GM23338 (cell line): ENCODE measurements at regions not wholly inside any gene's neighbourhood (a gene's known extent, or its start where the extent isn't known, plus 50 kb on each side); places are given as distances from the start of the nearest gene placed in this dataset.

Experiments
- ATAC-seq: fragments of 200-7000 bp; cut with Tn5 transposase; 3 replicates; pipeline ENCODE4 v1.9.1; 2020
- DNase-seq: peaks from one replicate; pipeline ENCODE4 v3.0.0-alpha.2; 2015; ENCODE audit warnings: low spot score
- H2AFZ ChIP-seq: fragments of 200-600 bp; sonication (generic); 2 replicates; pipeline ENCODE4 v1.8.0; 2016; ENCODE audit warnings: antibody characterized with exemption, mild to moderate bottlenecking, moderate library complexity
- H3F3A ChIP-seq: fragments of 200-600 bp; sonication (generic); replicated peaks from 2 replicates; pipeline ENCODE4 v1.8.0; 2017; ENCODE audit warnings: antibody characterized with exemption, mixed run types, low read depth
- H3K27ac ChIP-seq: fragments of 200-600 bp; sonication (generic); 2 replicates; pipeline ENCODE4 v1.6.1; 2016; ENCODE audit warnings: low read depth
- H3K27me3 ChIP-seq: fragments of 200-600 bp; sonication (generic); 2 replicates; pipeline ENCODE4 v1.8.0; 2016; ENCODE audit warnings: mild to moderate bottlenecking, mixed run types, moderate library complexity; ENCODE audit not compliant: insufficient read depth
- H3K36me3 ChIP-seq: fragments of 200-600 bp; sonication (generic); 2 replicates; pipeline ENCODE4 v1.8.0; 2016; ENCODE audit warnings: mild to moderate bottlenecking; ENCODE audit not compliant: insufficient read depth
- H3K4me1 ChIP-seq: fragments of 200-600 bp; sonication (generic); 2 replicates; pipeline ENCODE4 v1.8.0; 2016; ENCODE audit warnings: mild to moderate bottlenecking, moderate library complexity; ENCODE audit not compliant: insufficient read depth
- H3K4me2 ChIP-seq: fragments of 200-600 bp; sonication (generic); 2 replicates; pipeline ENCODE4 v1.7.1; 2017; ENCODE audit warnings: mixed run types
- H3K4me3 ChIP-seq: fragments of 200-600 bp; sonication (generic); 2 replicates; pipeline ENCODE4 v1.6.1; 2016; ENCODE audit warnings: mixed run types
- H3K79me2 ChIP-seq: fragments of 200-600 bp; sonication (generic); replicated peaks from 2 replicates; pipeline ENCODE4 v1.8.0; 2017; ENCODE audit warnings: mild to moderate bottlenecking; ENCODE audit not compliant: insufficient read depth
- H3K9me2 ChIP-seq: fragments of 200-600 bp; sonication (generic); 2 replicates; pipeline ENCODE4 v1.8.0; 2017; ENCODE audit not compliant: insufficient read depth
- H4K20me1 ChIP-seq: fragments of 200-600 bp; sonication (generic); replicated peaks from 2 replicates; pipeline ENCODE4 v1.8.0; 2017; ENCODE audit warnings: mild to moderate bottlenecking; ENCODE audit not compliant: insufficient read depth
- H3K27ac Mint-ChIP-seq: 2 replicates; pipeline ENCODE4 v1.8.0; 2020; ENCODE audit warnings: inconsistent platforms, mild to moderate bottlenecking, moderate library complexity, mixed read lengths
- H3K27me3 Mint-ChIP-seq: 3 replicates; pipeline ENCODE4 v1.8.0; 2022; ENCODE audit warnings: low read depth, mild to moderate bottlenecking, moderate library complexity, mixed read lengths, inconsistent platforms; ENCODE audit not compliant: insufficient read depth, poor library complexity
- H3K36me3 Mint-ChIP-seq: 3 replicates; pipeline ENCODE4 v1.8.0; 2021; ENCODE audit warnings: low read depth, mild to moderate bottlenecking, inconsistent platforms, moderate library complexity, mixed read lengths
- H3K4me1 Mint-ChIP-seq: 3 replicates; pipeline ENCODE4 v1.8.0; 2020; ENCODE audit warnings: mild to moderate bottlenecking, inconsistent platforms, mixed read lengths
- H3K4me3 Mint-ChIP-seq: 3 replicates; pipeline ENCODE4 v1.8.0; 2021; ENCODE audit warnings: moderate library complexity, mild to moderate bottlenecking, inconsistent platforms, mixed read lengths
- H3K9me3 Mint-ChIP-seq: 3 replicates; pipeline ENCODE4 v1.8.0; 2020; ENCODE audit warnings: moderate library complexity, mild to moderate bottlenecking, inconsistent platforms, mixed read lengths
- CREB1 ChIP-seq: fragments of 250-450 bp; sonication (Bioruptor Pico); IDR thresholded peaks from 2 replicates; pipeline ENCODE4 v1.5.0; 2020; ENCODE audit warnings: low read depth, mild to moderate bottlenecking, moderate library complexity
- CTCF ChIP-seq, 2 experiments: fragments of 200-600 bp in 1 of 2; sonication (generic) in 1 of 2; conservative IDR thresholded peaks; 2 replicates each; pipeline versions ENCODE4 v1.5.1 to v1.6.1; 2016 to 2017; ENCODE audit warnings: antibody characterized with exemption in 2 of 2, low read depth in 2 of 2, mild to moderate bottlenecking in 2 of 2, moderate library complexity in 1 of 2
- ETS1 ChIP-seq: IDR thresholded peaks from 2 replicates; pipeline ENCODE4 v1.6.1; 2016; ENCODE audit warnings: antibody characterized with exemption
- EZH2 ChIP-seq: fragments of 200-600 bp; sonication (generic); IDR thresholded peaks from one replicate; pipeline ENCODE4 v1.8.0; 2017; ENCODE audit warnings: antibody characterized with exemption, mild to moderate bottlenecking, low read depth; ENCODE audit not compliant: unreplicated experiment
- EZH2phosphoT487 ChIP-seq: fragments of 200-600 bp; sonication (generic); IDR thresholded peaks from one replicate; pipeline ENCODE4 v1.8.1; 2018; ENCODE audit warnings: antibody characterized with exemption; ENCODE audit not compliant: unreplicated experiment
- JUNB ChIP-seq: IDR thresholded peaks from one replicate; pipeline ENCODE4 v1.6.1; 2016; ENCODE audit warnings: antibody characterized with exemption; ENCODE audit not compliant: unreplicated experiment
- NANOG ChIP-seq: IDR thresholded peaks from 2 replicates; pipeline ENCODE4 v1.6.1; 2016; ENCODE audit warnings: antibody characterized with exemption, borderline replicate concordance
- POLR2AphosphoS5 ChIP-seq: IDR thresholded peaks from 2 replicates; pipeline ENCODE4 v1.6.1; 2016; ENCODE audit warnings: antibody characterized with exemption, low read depth
- REST ChIP-seq: IDR thresholded peaks from one replicate; pipeline ENCODE4 v1.6.1; 2018; ENCODE audit warnings: antibody characterized with exemption; ENCODE audit not compliant: unreplicated experiment
- STAT1 ChIP-seq: IDR thresholded peaks from one replicate; pipeline ENCODE4 v1.6.1; 2016; ENCODE audit warnings: antibody characterized with exemption; ENCODE audit not compliant: unreplicated experiment
- ZNF114 ChIP-seq: fragments of 250-450 bp; sonication (Bioruptor Pico); IDR thresholded peaks from 2 replicates; pipeline ENCODE4 v1.5.0; 2020; ENCODE audit warnings: mild to moderate bottlenecking, moderate library complexity
- ZNF331 ChIP-seq: fragments of 250-450 bp; sonication (Bioruptor Pico); IDR thresholded peaks from 2 replicates; pipeline ENCODE4 v1.5.0; 2020; ENCODE audit warnings: low read depth, mild to moderate bottlenecking, moderate library complexity
- ZNF462 ChIP-seq: fragments of 250-450 bp; sonication (Bioruptor Pico); IDR thresholded peaks from 2 replicates; pipeline ENCODE4 v1.5.0; 2020; ENCODE audit warnings: mild to moderate bottlenecking, moderate library complexity

- no peak for TF ChIP-seq EZH2
- TF ChIP-seq REST, result no peak
- TF ChIP-seq CREB1, result no peak
- TF ChIP-seq POLR2AphosphoS5, result no peak
- TF ChIP-seq ETS1, result no peak
- TF ChIP-seq STAT1, result no peak
- TF ChIP-seq ZNF462 (CRISPR knock-in tag), result no peak
- no peak for TF ChIP-seq EZH2phosphoT487
- TF ChIP-seq ZNF331 (CRISPR knock-in tag), result no peak
- TF ChIP-seq ZNF114 (CRISPR knock-in tag), result no peak
- no peak for TF ChIP-seq CTCF (conservative IDR thresholded peaks at IDR 0.05; ENCODE audit: low read depth in 2 of 2)
- TF ChIP-seq NANOG, result no peak
- TF ChIP-seq JUNB, result no peak
- no peak overlapping the region for H3K4me3 Mint-ChIP-seq
Observed at GRCh38 chr21:22556829-22557228, 1558.6 kb downstream of the NCAM2 start.

More at GRCh38 chr21:22556829-22557228, 1558.6 kb downstream of the NCAM2 start:
- H3K4me2 ChIP-seq, result no peak overlapping the region
- H3K4me1 Mint-ChIP-seq, result no peaks in the 10 kb centered on the region
- DNase-seq, result no peak
- no peak overlapping the region for H3K27ac Mint-ChIP-seq
- H3K36me3 ChIP-seq, result no peaks in the 10 kb centered on the region
- H3K9me2 ChIP-seq, result no peaks in the 10 kb centered on the region
- H4K20me1 ChIP-seq, result no peaks in the 10 kb centered on the region
- no peak overlapping the region for H3K27ac ChIP-seq
- H3K9me3 Mint-ChIP-seq, result peaks cover 18% of the 10 kb centered on the region
- H3K4me3 ChIP-seq, result no peak overlapping the region
- no peak for ATAC-seq
- no peak overlapping the region for H2AFZ ChIP-seq
- no peaks in the 10 kb centered on the region for H3K4me1 ChIP-seq
- H3K27me3 ChIP-seq, result no peaks in the 10 kb centered on the region
- peaks cover 6% of the 10 kb centered on the region; the same call in 2 of the 3 replicates for H3K36me3 Mint-ChIP-seq
- H3F3A ChIP-seq, result no peaks in the 10 kb centered on the region
- no peaks in the 10 kb centered on the region for H3K79me2 ChIP-seq
- peaks cover 2% of the 10 kb centered on the region for H3K27me3 Mint-ChIP-seq
